ENCODE measurements at regions not wholly inside any gene's neighbourhood (a gene's known extent, or its start where the extent isn't known, plus 50 kb on each side); places are given as distances from the start of the nearest gene placed in this dataset.

- TF ChIP-seq CTCF (IDR thresholded peaks at IDR 0.05; ENCODE audit: low read depth, low read length): no peak
- TF ChIP-seq EZH2phosphoT487 (IDR thresholded peaks at IDR 0.05; ENCODE audit: low read depth): no peak
- H4K20me1 ChIP-seq (ENCODE audit: insufficient read depth, low read length): no peaks in the 10 kb centered on the region
- no peak overlapping the region for H2AFZ ChIP-seq (ENCODE audit: low read depth, low read length)
- H3K4me3 ChIP-seq (ENCODE audit: low read length): no peak overlapping the region
- no peak overlapping the region for H3K9ac ChIP-seq (ENCODE audit: low read length)
- H3K4me2 ChIP-seq (ENCODE audit: low read length): no peak overlapping the region
- no peaks in the 10 kb centered on the region for H3K9me3 ChIP-seq (ENCODE audit: insufficient read depth, low read length)
- no peaks in the 10 kb centered on the region for H3K4me1 ChIP-seq (ENCODE audit: low read length)
- no peaks in the 10 kb centered on the region for H3K36me3 ChIP-seq (replicated peaks; ENCODE audit: low read depth, low read length)
- H3K79me2 ChIP-seq (ENCODE audit: low read length): no peaks in the 10 kb centered on the region
- no peaks in the 10 kb centered on the region for H3K27me3 ChIP-seq (ENCODE audit: low read depth, low read length)
- H3K27ac ChIP-seq (ENCODE audit: low read length): no peak overlapping the region
Observed at GRCh38 chr20:6311841-6312655, 189.2 kb upstream of the FERMT1 start.

- no peaks in the 10 kb centered on the region for H3K9me3 ChIP-seq (ENCODE audit: insufficient read depth, low read length)
- no peak for TF ChIP-seq EZH2phosphoT487 (IDR thresholded peaks at IDR 0.05; ENCODE audit: low read depth)
- no peak for TF ChIP-seq CTCF (IDR thresholded peaks at IDR 0.05; ENCODE audit: low read depth, low read length)
Observed at GRCh38 chr20:6311097-6311496, 188.3 kb upstream of the FERMT1 start.

GRCh38 chr20:6305536-6305935 lies 182.7 kb upstream of the FERMT1 start:
- Histone ChIP-seq H3K9me3 (ENCODE audit: insufficient read depth, low read length) (no peaks in the 10 kb centered on the region), H3K36me3 (replicated peaks; ENCODE audit: low read depth, low read length) (no peaks in the 10 kb centered on the region), H3K9ac (ENCODE audit: low read length) (no peak overlapping the region), H3K79me2 (ENCODE audit: low read length) (no peaks in the 10 kb centered on the region), H2AFZ (ENCODE audit: low read depth, low read length) (no peak overlapping the region), H3K4me2 (ENCODE audit: low read length) (no peak overlapping the region), H3K27ac (ENCODE audit: low read length) (no peak overlapping the region), H3K27me3 (ENCODE audit: low read depth, low read length) (no peaks in the 10 kb centered on the region), H3K4me1 (ENCODE audit: low read length) (no peaks in the 10 kb centered on the region), H4K20me1 (ENCODE audit: insufficient read depth, low read length) (no peaks in the 10 kb centered on the region), H3K4me3 (ENCODE audit: low read length) (no peak overlapping the region)
- TF ChIP-seq EZH2phosphoT487 (IDR thresholded peaks at IDR 0.05; ENCODE audit: low read depth) (no peak), CTCF (IDR thresholded peaks at IDR 0.05; ENCODE audit: low read depth, low read length) (no peak)

More at GRCh38 chr20:6311097-6311496, 188.3 kb upstream of the FERMT1 start:
- Histone ChIP-seq H3K79me2 (ENCODE audit: low read length) (no peaks in the 10 kb centered on the region), H3K4me3 (ENCODE audit: low read length) (no peak overlapping the region), H3K27me3 (ENCODE audit: low read depth, low read length) (no peaks in the 10 kb centered on the region), H3K9ac (ENCODE audit: low read length) (no peak overlapping the region), H2AFZ (ENCODE audit: low read depth, low read length) (no peak overlapping the region), H4K20me1 (ENCODE audit: insufficient read depth, low read length) (no peaks in the 10 kb centered on the region), H3K4me2 (ENCODE audit: low read length) (no peak overlapping the region), H3K36me3 (replicated peaks; ENCODE audit: low read depth, low read length) (no peaks in the 10 kb centered on the region), H3K27ac (ENCODE audit: low read length) (no peak overlapping the region), H3K4me1 (ENCODE audit: low read length) (no peaks in the 10 kb centered on the region)

- Histone ChIP-seq H3K9ac (ENCODE audit: low read length) (no peak overlapping the region), H3K9me3 (ENCODE audit: insufficient read depth, low read length) (no peaks in the 10 kb centered on the region), H4K20me1 (ENCODE audit: insufficient read depth, low read length) (no peaks in the 10 kb centered on the region), H3K27me3 (ENCODE audit: low read depth, low read length) (no peaks in the 10 kb centered on the region), H3K36me3 (replicated peaks; ENCODE audit: low read depth, low read length) (no peaks in the 10 kb centered on the region), H3K27ac (ENCODE audit: low read length) (no peak overlapping the region), H2AFZ (ENCODE audit: low read depth, low read length) (no peak overlapping the region), H3K4me1 (ENCODE audit: low read length) (no peaks in the 10 kb centered on the region), H3K4me2 (ENCODE audit: low read length) (no peak overlapping the region), H3K79me2 (ENCODE audit: low read length) (no peaks in the 10 kb centered on the region), H3K4me3 (ENCODE audit: low read length) (no peak overlapping the region)
- TF ChIP-seq CTCF (IDR thresholded peaks at IDR 0.05; ENCODE audit: low read depth, low read length) (no peak), EZH2phosphoT487 (IDR thresholded peaks at IDR 0.05; ENCODE audit: low read depth) (no peak)
Observed at GRCh38 chr20:6302041-6302440, 179.2 kb upstream of the FERMT1 start.
